Epidermal melanocyte (primary cell): ENCODE measurements at regions not wholly inside any gene's neighbourhood (a gene's known extent, or its start where the extent isn't known, plus 50 kb on each side); places are given as distances from the start of the nearest gene placed in this dataset.
"Not testable (repeated sequence)": the region's sequence is repeated elsewhere in the genome, so short reads cannot be mapped to it uniquely, and the experiment has no call there.

ENCODE experiments used
- DNase-seq: peaks from one replicate; pipeline ENCODE4 v3.0.0; 2011; ENCODE audit warnings: low spot score; ENCODE audit not compliant: insufficient read length

- not testable (repeated sequence) for DNase-seq
Observed at GRCh38 chr22:22756551-22757201, 112.3 kb downstream of the GGTLC2 start.

- not testable (repeated sequence) for DNase-seq
Observed at GRCh38 chr22:22758101-22758807, 113.8 kb downstream of the GGTLC2 start.

- no peak for DNase-seq
Observed at GRCh38 chr22:22759371-22759770, 115.0 kb downstream of the GGTLC2 start.

DNA sequence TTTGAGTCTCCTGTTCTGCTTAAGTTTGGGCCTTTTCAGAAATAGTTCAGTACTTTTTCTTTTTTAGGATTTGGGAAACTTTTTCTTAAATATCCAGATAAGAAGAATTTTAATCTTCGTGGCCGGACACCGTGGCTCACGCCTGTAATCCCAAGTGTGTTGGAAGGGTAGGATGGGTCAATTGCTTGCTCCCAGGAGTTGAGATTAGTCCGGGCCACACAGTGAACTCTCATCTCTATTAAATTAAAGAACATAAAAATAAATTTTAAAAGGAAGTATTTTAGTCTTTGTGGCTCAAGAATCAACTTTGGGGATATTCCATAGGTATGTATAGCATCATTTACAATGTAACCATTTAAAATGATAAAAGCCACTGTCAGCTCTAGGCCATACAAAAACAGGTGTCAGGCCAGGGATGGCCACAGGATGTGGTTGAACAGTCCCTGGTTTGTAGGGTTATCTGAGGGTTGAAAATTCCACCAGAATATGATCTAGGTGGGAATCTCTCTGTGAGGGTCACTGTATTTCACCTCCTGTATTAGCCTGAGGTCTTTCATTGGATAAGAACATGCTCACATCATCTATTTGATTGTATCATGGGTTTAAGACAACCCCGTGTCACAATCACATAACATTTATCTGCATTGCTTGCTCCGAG is 115.6 kb downstream of the GGTLC2 start:
- no peak for DNase-seq

DNA sequence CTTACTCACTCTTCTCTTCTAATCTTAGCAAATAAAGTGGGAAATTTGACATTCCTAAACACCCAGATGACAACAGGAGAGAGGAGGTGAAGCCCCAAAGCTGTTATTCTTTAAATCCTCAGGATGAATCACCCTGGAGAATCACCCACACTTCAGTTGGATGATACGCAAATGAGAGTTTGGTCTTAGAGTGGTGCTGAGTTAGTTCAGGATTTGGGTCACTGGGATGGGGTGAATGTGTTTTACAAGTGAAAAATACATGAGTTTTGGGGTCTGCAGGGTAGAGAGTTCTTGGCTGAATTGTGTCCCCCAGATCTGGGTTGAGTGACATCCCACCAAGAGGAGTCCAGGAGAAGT is 117.2 kb downstream of the GGTLC2 start:
- DNase-seq, result no peak

DNA sequence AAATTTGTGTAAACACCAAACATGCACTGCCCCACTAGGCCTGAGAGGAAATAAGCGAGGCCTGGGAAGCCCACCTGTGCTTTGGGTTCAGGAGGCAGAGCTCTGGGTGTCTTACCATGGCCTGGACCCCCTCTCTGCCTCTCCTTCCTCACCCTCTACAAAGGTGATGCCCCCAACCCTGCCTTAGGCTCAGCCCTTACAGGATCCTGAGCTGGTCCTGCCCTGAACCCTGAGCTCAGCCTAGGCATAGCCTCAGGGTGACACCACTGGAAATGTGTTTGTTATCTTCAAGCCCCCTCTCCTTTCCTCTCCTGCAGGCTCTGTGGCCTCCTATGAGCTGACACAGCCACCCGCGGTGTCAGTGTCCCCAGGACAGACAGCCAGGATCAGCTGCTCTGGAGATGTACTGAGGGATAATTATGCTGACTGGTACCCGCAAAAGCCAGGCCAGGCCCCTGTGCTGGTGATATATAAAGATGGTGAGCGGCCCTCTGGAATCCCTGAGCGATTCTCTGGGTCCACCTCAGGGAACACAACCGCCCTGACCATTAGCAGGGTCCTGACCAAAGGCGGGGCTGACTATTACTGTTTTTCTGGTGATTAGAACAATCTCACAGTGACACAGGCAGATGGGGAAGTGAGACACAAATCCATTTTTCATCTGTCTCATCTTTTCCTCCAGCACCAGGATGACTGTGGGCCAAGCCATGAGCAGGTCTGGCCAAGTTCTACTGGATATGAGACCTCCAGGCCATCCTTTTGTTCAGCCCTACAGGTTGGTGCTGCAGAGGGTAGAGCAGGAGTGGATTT is 117.8 kb downstream of the GGTLC2 start:
- DNase-seq, result no peak

GRCh38 chr22:22763512-22763911 is 119.1 kb downstream of the GGTLC2 start:
- DNase-seq, result no peak

- DNase-seq, result no peak
Observed at GRCh38 chr22:22764085-22764484, 119.7 kb downstream of the GGTLC2 start.

- DNase-seq, result no peak
Observed at GRCh38 chr22:22767876-22768602, 119.6 kb upstream of the IGLL5 start.

GRCh38 chr22:22768885-22769284 is 118.7 kb upstream of the IGLL5 start:
- DNase-seq, result no peak

GRCh38 chr22:22769434-22770279 is 118.0 kb upstream of the IGLL5 start:
- DNase-seq, result no peak

DNA sequence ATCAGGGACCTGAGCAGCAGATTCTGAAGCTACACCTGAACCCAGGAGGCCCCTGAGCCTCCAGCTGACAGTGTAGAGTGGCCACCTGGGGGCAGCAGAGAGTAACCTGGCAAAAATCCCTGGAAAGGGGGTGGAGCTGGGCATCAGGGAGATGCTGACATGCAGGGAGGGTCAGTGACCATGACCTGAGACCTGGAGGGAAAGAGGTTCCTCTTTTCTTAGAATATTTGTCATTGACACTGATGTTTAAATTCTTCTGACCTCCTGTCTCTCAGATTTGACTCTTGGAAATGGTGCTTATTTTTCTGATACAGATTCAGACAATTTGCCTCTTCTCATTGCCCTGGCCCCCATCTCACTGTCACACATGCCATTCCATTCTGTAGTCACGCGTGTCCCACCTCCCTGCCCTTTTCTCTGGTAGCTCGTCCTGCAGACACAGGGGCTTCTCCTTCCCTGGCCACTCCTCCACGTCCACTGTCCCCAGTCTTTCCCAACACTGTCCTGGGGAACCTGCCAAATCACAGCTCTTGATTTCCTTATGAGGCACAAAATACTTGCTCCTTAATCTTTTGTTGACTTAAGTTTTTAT is 117.2 kb upstream of the IGLL5 start:
- no peak for DNase-seq

DNA sequence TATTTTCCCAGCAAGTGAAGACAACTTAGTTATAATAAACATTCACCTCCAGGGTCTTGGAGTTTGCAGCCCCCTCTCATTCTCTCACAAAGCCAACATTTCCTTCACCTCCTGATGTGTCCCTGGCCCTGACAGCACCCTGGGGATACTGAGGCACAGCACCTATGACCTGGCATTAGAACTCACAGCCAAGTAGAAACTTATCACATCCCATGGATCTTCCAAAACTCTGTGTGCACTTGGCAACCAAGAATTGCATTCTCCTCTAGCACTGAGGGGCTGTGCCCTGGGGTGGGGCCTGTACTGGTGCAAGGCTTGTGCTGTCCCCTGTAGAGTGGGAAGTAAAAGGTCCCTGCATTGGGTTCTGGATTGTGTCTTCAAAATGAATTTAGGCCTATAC is 116.7 kb upstream of the IGLL5 start:
- DNase-seq, result no peak

- no peak for DNase-seq
Observed at GRCh38 chr22:22771696-22772377, 115.8 kb upstream of the IGLL5 start.

DNA sequence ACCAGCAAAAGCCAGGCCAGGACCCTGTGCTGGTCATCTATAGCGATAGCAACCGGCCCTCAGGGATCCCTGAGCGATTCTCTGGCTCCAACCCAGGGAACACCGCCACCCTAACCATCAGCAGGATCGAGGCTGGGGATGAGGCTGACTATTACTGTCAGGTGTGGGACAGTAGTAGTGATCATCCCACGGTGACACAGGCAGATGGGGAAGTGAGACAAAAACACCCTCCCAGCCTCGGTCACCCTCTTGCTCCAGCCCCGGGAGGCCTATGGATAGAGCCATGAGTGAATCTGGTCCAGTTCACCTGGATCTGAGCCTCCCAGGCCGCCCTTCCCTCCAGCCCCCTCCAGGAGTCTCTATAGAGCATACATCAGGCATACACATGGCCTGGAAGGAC is 115.2 kb upstream of the IGLL5 start:
- no peak for DNase-seq

DNA sequence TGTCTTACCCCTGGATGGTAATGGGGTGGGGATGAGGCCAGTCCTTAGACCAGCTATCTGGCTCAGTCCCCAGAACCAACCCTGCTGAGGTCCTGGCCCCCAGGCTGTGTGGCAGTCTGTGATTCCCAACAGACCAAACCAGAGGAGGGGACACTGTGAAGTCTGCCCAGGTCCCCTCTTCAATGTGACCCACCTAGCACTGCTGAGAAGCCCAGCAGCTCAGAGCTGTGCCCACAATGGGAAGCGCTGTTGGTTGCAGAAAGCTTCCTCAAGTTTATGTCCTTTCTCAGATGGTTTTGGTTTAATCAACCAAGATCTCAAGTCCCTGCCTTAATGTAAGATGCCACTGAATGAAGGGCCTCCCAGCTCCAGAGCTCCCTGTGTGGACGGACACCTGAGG is 114.7 kb upstream of the IGLL5 start:
- no peak for DNase-seq

DNA sequence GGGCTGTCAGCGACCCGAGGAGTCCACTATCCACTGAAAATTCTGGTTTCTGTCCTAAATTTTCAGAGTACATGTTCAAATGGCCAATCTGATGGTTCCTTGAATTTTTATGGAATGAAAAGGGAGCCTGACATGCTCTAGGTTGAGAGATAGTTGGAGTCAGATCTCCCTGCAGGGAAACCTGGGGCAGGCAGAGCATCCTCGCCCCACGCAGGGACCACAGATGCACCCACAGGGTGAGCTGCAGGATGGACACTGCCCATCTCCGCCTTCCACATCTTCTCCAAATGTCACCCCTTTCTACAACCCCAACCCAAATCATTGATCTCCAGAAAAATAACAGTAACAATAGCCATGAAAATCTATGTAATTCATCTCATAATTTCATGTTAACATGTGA is 114.2 kb upstream of the IGLL5 start:
- DNase-seq, result no peak

DNA sequence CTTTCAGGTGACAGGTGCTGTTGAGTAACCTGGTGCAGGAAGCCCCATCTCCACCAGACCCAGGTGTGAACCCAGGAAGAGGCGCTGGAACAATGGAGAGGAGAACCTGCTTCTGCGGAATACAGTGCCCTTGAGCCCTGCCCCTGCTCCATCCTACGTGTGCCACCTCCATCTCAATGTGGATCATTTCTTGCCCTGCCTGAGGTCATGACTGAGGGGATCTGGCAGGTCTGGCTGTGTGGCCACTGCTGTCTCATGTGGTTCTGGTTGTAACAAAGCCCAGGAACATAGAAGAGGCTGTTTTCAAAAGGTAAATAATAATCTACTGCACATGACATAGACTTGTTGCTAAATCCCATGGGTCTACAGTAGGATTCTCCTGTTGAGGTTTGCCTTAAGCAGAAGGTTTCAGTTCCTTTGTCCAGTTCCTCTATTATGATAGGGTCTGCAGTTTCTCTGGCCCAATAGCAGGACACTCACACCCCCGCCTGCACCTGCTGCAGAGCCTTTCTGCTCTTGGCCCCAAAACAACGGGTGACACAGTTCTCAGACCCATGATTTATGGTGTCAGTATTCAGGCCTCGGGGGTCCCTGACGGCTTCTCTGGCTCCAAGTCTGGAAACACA is 113.5 kb upstream of the IGLL5 start:
- no peak for DNase-seq

DNA sequence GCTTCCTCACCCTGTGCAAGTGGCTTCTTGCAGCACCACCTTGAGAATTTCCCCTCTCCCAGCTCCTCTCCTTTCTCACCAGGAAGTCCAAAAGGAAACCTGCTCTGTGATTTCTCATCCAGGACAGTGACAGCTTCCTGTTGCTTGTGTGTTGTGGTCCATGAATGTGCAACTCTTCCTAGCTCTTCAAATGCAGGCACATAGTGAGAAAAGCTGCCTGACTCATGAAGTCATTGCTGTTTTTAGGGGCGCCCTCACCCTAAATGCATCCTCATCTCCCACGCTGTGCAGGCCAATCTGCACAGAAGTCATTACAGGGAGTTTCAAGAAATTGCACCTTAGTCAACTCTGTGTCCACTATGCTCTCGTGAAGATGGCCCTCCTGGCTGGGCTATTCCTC is 112.9 kb upstream of the IGLL5 start:
- not testable (repeated sequence) for DNase-seq
